ENCODE measurements at regions not wholly inside any gene's neighbourhood (a gene's known extent, or its start where the extent isn't known, plus 50 kb on each side); places are given as distances from the start of the nearest gene placed in this dataset.

- H3K4me1 ChIP-seq = no peaks in the 10 kb centered on the region
- H3K27ac ChIP-seq (replicated peaks) = no peak overlapping the region
- no peak overlapping the region for H3K4me3 ChIP-seq
- TF ChIP-seq, protein P1, sequence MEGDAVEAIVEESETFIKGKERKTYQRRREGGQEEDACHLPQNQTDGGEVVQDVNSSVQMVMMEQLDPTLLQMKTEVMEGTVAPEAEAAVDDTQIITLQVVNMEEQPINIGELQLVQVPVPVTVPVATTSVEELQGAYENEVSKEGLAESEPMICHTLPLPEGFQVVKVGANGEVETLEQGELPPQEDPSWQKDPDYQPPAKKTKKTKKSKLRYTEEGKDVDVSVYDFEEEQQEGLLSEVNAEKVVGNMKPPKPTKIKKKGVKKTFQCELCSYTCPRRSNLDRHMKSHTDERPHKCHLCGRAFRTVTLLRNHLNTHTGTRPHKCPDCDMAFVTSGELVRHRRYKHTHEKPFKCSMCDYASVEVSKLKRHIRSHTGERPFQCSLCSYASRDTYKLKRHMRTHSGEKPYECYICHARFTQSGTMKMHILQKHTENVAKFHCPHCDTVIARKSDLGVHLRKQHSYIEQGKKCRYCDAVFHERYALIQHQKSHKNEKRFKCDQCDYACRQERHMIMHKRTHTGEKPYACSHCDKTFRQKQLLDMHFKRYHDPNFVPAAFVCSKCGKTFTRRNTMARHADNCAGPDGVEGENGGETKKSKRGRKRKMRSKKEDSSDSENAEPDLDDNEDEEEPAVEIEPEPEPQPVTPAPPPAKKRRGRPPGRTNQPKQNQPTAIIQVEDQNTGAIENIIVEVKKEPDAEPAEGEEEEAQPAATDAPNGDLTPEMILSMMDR (IDR thresholded peaks at IDR 0.05; ENCODE audit: borderline replicate concordance) = no peak
- peaks cover 27% of the 10 kb centered on the region for H3K27me3 ChIP-seq (ENCODE audit: low read depth)
- no peaks in the 10 kb centered on the region for H3K36me3 ChIP-seq
- no peaks in the 10 kb centered on the region for H3K9me3 ChIP-seq (replicated peaks)
- intact Hi-C loops (cut with micrococcal nuclease) = no loop called here
- no peak for DNase-seq
These were observed 120.1 kb upstream of the NABP1 start for GRCh38 chr2:191557841-191558240.

GRCh38 chr2:191559569-191559968 lies 118.4 kb upstream of the NABP1 start:
- TF ChIP-seq, protein P1 (IDR thresholded peaks at IDR 0.05; ENCODE audit: borderline replicate concordance) = no peak
- H3K9me3 ChIP-seq (replicated peaks) = no peaks in the 10 kb centered on the region
- H3K27me3 ChIP-seq (ENCODE audit: low read depth) = peaks cover 35% of the 10 kb centered on the region
- H3K4me1 ChIP-seq = no peaks in the 10 kb centered on the region
- intact Hi-C loops (cut with micrococcal nuclease) = no loop called here
- no peak overlapping the region for H3K27ac ChIP-seq (replicated peaks)
- H3K36me3 ChIP-seq = no peaks in the 10 kb centered on the region
- H3K4me3 ChIP-seq = no peak overlapping the region
- no peak for DNase-seq

GRCh38 chr2:191560411-191560980 lies 117.4 kb upstream of the NABP1 start:
- peaks cover 40% of the 10 kb centered on the region for H3K27me3 ChIP-seq (ENCODE audit: low read depth)
- H3K4me3 ChIP-seq = no peak overlapping the region
- no peak for DNase-seq
- no peaks in the 10 kb centered on the region for H3K4me1 ChIP-seq
- H3K9me3 ChIP-seq (replicated peaks) = no peaks in the 10 kb centered on the region
- no peaks in the 10 kb centered on the region for H3K36me3 ChIP-seq
- H3K27ac ChIP-seq (replicated peaks) = no peak overlapping the region
- intact Hi-C loops (cut with micrococcal nuclease) = no loop called here
- TF ChIP-seq, protein P1 (IDR thresholded peaks at IDR 0.05; ENCODE audit: borderline replicate concordance) = no peak

- DNase-seq = no peak
- no peak overlapping the region for H3K27ac ChIP-seq (replicated peaks)
- no peaks in the 10 kb centered on the region for H3K4me1 ChIP-seq
These were observed 112.8 kb upstream of the NABP1 start for GRCh38 chr2:191565120-191565519.

DNA sequence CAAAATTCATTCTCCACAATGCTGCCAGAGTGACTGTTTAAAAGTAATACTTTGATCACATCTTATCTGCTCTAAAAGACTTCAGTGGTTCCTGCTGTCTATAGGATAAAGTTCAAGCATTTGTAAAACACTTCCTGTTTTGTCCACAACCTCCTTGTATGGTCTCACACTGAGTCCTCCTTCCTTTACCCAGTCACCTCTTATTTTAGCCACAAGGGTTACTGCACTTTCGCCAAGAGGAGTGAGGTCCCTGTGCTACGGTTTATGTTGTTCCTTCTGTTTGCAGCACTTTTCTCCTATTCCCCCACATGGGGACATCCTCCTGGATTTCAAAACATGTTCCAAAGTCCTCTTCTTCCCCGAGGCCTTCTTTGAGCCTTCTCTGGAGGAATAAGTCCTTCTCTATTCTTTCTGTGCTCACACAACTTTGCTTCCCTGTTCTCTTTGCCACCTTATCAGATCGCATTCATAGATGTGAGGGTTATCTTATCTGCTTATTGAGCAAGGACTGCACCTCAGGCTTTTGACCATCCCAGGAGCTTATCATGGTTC lies 112.2 kb upstream of the NABP1 start:
- no peak overlapping the region for H3K4me3 ChIP-seq
- no peaks in the 10 kb centered on the region for H3K4me1 ChIP-seq
- peaks cover 51% of the 10 kb centered on the region for H3K27me3 ChIP-seq (ENCODE audit: low read depth)
- intact Hi-C loops (cut with micrococcal nuclease) = loop anchor here (5.0 kb wide), 1 partner anchor 127 kb away; no protein-coding TSS in a partner anchor
- H3K36me3 ChIP-seq = no peaks in the 10 kb centered on the region
- no peaks in the 10 kb centered on the region for H3K9me3 ChIP-seq (replicated peaks)
- TF ChIP-seq, protein P1 (IDR thresholded peaks at IDR 0.05; ENCODE audit: borderline replicate concordance) = no peak
- H3K27ac ChIP-seq (replicated peaks) = no peak overlapping the region
- no peak for DNase-seq

More at GRCh38 chr2:191565120-191565519, 112.8 kb upstream of the NABP1 start:
- Histone ChIP-seq H3K4me3 (no peak overlapping the region), H3K9me3 (replicated peaks) (no peaks in the 10 kb centered on the region), H3K27me3 (ENCODE audit: low read depth) (peaks cover 47% of the 10 kb centered on the region), H3K36me3 (no peaks in the 10 kb centered on the region)
- intact Hi-C loops (cut with micrococcal nuclease) = loop anchor here (5.0 kb wide), 1 partner anchor 127 kb away; no protein-coding TSS in a partner anchor
- TF ChIP-seq, protein P1 (IDR thresholded peaks at IDR 0.05; ENCODE audit: borderline replicate concordance) = no peak
